Upper lobe of left lung (tissue), 6 donors: ENCODE measurements at regions not wholly inside any gene's neighbourhood (a gene's known extent, or its start where the extent isn't known, plus 50 kb on each side); places are given as distances from the start of the nearest gene placed in this dataset.
A peak's percentile ranks its signal among the peaks of the same experiment; 100 is the strongest.

Experiments
- ATAC-seq, 2 donors: fragments of 200-7000 bp; cut with Tn5 transposase; one replicate each; pipeline ENCODE4 v1.9.1; 2022; ENCODE audit warnings: mild to moderate bottlenecking in 2 of 2, moderate library complexity in 2 of 2; ENCODE audit not compliant: low FRiP score in 2 of 2
- DNase-seq, 2 donors: peaks; one replicate each; pipeline ENCODE4 v3.0.0-alpha.2; 2019 to 2020
- H3K27ac ChIP-seq, 4 donors: fragments of 200-600 bp; sonication (generic); one replicate each; pipeline ENCODE4 v1.5.1; 2016 to 2019
- H3K27me3 ChIP-seq, 4 donors: fragments of 200-600 bp; sonication (generic); one replicate each; pipeline ENCODE4 v1.5.1; 2017 to 2019
- H3K36me3 ChIP-seq, 4 donors: fragments of 200-600 bp; sonication (generic); one replicate each; pipeline ENCODE4 v1.5.1; 2016 to 2019
- H3K4me1 ChIP-seq, 4 donors: fragments of 200-600 bp; sonication (generic); one replicate each; pipeline ENCODE4 v1.5.1; 2018 to 2019
- H3K4me3 ChIP-seq, 4 donors: fragments of 200-600 bp; sonication (generic); one replicate each; pipeline ENCODE4 v1.5.1; 2017 to 2019; ENCODE audit warnings: mild to moderate bottlenecking in 2 of 4, moderate library complexity in 1 of 4
- H3K9me3 ChIP-seq, 4 donors: fragments of 200-600 bp; sonication (generic); one replicate each; pipeline ENCODE4 v1.5.1; 2018 to 2019
- EP300 ChIP-seq, 4 donors: sonication (generic); formaldehyde crosslinking; IDR thresholded peaks; one replicate each; pipeline ENCODE4 v1.5.1; 2017; ENCODE audit warnings: antibody characterized with exemption in 4 of 4, control low read depth in 2 of 4
- POLR2A ChIP-seq, 4 donors: fragments of 450-650 bp; IDR thresholded peaks; one replicate each; pipeline ENCODE4 v1.5.1; 2016 to 2017; ENCODE audit warnings: antibody characterized with exemption in 4 of 4, mild to moderate bottlenecking in 2 of 4
- POLR2AphosphoS5 ChIP-seq, 2 donors: sonication (generic); formaldehyde crosslinking; IDR thresholded peaks; one replicate each; pipeline ENCODE4 v1.5.1; 2017; ENCODE audit warnings: antibody characterized with exemption in 2 of 2
- WGBS, 2 donors: methylation state at CpG; one replicate each; pipeline ENCODE4 v1.1.5; 2017 to 2018; 5-methylcytosine and 5-hydroxymethylcytosine counted together
- TF ChIP-seq, protein P1 (sequence below), 6 experiments: fragments of 450-650 bp in 4 of 6; fragments of 200-600 bp in 2 of 6; sonication (generic) in 2 of 6; IDR thresholded peaks; one replicate each; pipeline ENCODE4 v1.5.1; 2016 to 2019; ENCODE audit warnings: antibody characterized with exemption in 6 of 6
- donor health status: DM: no; HTN: no; CAD: no; lungs with moderate emphysema.
- donor health status: DM: no; HTN: yes; CAD: no; lungs with severe emphysema.

DNA sequence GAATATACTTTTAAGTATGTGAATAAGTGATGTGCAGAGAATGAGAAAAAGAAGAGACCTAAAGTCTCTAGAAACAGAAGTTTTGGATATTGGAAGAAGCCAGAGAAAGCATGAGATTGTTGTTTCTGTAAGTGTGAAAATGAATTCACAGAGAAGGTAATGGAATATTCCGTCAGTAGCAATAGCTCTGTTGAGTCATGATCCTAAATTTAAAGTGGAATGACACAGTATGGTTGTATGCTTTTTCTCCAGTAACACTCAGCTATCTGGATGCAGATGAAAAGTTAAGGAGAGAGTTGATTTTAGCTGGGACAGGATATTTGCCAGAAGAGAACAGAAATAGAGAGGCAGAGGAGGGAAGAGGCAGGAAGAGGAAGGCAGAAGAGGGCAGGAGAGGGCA, 1166.3 kb downstream of the GALC start:
- H3K9me3 ChIP-seq: no peaks in the 10 kb centered on the region
- ATAC-seq (no peak), DNase-seq (no peak)
- H3K4me3 ChIP-seq: no peak overlapping the region
- no peak overlapping the region for H3K27ac ChIP-seq
- no peaks in the 10 kb centered on the region for H3K4me1 ChIP-seq
- no peaks in the 10 kb centered on the region for H3K36me3 ChIP-seq
- TF ChIP-seq POLR2AphosphoS5 (IDR thresholded peaks at IDR 0.05) (no peak), EP300 (IDR thresholded peaks at IDR 0.05) (no peak), POLR2A (IDR thresholded peaks at IDR 0.05) (no peak)
- TF ChIP-seq, protein P1, sequence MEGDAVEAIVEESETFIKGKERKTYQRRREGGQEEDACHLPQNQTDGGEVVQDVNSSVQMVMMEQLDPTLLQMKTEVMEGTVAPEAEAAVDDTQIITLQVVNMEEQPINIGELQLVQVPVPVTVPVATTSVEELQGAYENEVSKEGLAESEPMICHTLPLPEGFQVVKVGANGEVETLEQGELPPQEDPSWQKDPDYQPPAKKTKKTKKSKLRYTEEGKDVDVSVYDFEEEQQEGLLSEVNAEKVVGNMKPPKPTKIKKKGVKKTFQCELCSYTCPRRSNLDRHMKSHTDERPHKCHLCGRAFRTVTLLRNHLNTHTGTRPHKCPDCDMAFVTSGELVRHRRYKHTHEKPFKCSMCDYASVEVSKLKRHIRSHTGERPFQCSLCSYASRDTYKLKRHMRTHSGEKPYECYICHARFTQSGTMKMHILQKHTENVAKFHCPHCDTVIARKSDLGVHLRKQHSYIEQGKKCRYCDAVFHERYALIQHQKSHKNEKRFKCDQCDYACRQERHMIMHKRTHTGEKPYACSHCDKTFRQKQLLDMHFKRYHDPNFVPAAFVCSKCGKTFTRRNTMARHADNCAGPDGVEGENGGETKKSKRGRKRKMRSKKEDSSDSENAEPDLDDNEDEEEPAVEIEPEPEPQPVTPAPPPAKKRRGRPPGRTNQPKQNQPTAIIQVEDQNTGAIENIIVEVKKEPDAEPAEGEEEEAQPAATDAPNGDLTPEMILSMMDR (IDR thresholded peaks at IDR 0.05): no peak
- 43 to 52% methylated on average over 1 of the region's 1 CpG for WGBS, 2 donors
- H3K27me3 ChIP-seq: no peaks in the 10 kb centered on the region

DNA sequence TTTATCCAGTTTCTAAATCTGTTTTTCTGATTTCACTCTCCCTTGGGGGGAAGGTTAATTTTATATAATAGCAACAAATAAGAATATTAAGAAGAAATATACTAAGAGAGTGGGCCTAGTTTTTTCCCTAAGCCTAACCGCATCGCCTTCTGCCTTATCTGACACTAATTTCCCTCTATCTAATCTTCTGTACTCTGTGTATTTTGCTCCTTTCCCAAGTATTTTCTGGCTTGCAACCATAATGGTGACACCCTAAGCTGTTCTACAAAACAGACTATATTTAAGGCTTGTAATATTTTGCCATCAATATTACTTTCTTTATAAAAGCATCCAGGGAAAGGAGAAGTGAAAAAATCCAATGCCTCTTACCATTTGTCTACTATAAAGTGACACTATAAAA, 1168.8 kb downstream of the GALC start:
- Histone ChIP-seq H3K4me3 (no peak overlapping the region), H3K36me3 (no peaks in the 10 kb centered on the region), H3K27me3 (no peaks in the 10 kb centered on the region), H3K27ac (no peak overlapping the region), H3K9me3 (no peaks in the 10 kb centered on the region), H3K4me1 (no peaks in the 10 kb centered on the region)
- TF ChIP-seq EP300 (IDR thresholded peaks at IDR 0.05): no peak
- no peak for TF ChIP-seq POLR2A (IDR thresholded peaks at IDR 0.05)
- TF ChIP-seq POLR2AphosphoS5 (IDR thresholded peaks at IDR 0.05): no peak
- DNase-seq (no peak), ATAC-seq (no peak)
- WGBS, 2 donors: 80 to 82% methylated on average over 2 of the region's 2 CpGs

DNA sequence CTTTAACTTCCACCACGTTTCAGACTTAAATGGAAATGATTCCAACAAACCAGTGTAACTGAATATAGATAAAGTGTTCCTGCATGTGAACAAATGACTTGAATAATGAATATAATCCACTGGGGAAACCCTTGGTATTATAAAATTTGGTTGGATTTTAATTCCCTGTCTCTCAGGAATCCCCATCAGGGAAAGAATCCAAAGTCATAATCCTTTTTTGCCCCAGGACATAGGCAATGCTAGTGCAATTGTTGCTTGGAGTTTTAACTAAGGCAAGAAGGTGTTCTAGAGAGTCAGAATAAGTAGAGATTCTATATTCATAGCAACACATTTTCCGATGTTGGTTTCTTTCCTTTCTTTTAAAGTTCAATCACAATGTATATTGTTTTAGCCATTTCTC, 1169.4 kb downstream of the GALC start:
- TF ChIP-seq POLR2AphosphoS5 (IDR thresholded peaks at IDR 0.05) (no peak), EP300 (IDR thresholded peaks at IDR 0.05) (no peak), POLR2A (IDR thresholded peaks at IDR 0.05) (no peak)
- TF ChIP-seq, protein P1 (IDR thresholded peaks at IDR 0.05): no peak
- Histone ChIP-seq H3K27ac (no peak overlapping the region), H3K4me3 (no peak overlapping the region), H3K9me3 (no peaks in the 10 kb centered on the region), H3K4me1 (no peaks in the 10 kb centered on the region), H3K27me3 (no peaks in the 10 kb centered on the region), H3K36me3 (no peaks in the 10 kb centered on the region)
- no peak for ATAC-seq
- DNase-seq: no peak
- 63 to 69% methylated on average over 2 of the region's 2 CpGs for WGBS, 2 donors

DNA sequence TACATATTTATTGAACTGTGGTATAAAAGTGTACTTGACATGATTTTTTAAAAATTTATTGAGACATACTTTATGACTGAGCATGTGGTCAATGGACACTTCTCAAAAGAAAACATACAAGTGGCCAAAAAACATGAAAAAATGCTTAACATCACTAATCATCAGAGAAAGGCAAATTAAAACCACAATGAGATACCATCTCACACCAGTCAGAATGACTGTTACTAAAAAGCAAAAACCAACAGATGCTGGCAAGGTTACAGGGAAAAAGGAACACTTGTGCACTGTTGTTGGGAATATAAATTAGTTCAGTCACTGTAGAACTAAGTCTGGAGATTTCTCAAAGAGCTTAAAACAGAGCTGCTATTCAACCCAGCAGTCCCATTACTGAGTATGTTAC, 1177.6 kb downstream of the GALC start:
- Histone ChIP-seq H3K4me3 (no peak overlapping the region), H3K36me3 (no peaks in the 10 kb centered on the region), H3K27ac (no peak overlapping the region), H3K4me1 (no peaks in the 10 kb centered on the region), H3K27me3 (no peaks in the 10 kb centered on the region), H3K9me3 (no peaks in the 10 kb centered on the region)
- DNase-seq: no peak
- TF ChIP-seq POLR2A (IDR thresholded peaks at IDR 0.05) (no peak), POLR2AphosphoS5 (IDR thresholded peaks at IDR 0.05) (no peak), EP300 (IDR thresholded peaks at IDR 0.05) (no peak)
- TF ChIP-seq, protein P1 (IDR thresholded peaks at IDR 0.05): no peak
- no peak for ATAC-seq

DNA sequence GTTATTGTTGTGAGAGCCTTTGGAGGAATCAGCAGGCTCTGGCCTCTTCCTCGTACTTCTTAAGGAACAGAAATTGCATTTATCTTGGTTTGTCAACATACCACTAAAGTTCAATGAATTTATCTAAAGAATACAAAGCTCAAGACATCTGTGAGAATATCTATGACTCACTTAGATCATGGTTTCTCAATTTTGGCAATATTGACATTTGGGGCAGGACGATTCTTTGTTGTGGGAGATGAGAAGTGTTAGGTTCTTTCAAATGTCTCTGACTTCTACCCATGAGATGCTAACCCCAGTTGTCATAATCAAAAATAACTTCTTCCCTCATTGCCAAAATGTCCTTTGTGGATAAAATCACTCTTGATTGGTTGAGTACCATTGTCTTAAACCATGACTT, 1190.3 kb downstream of the GALC start:
- TF ChIP-seq POLR2A (IDR thresholded peaks at IDR 0.05) (no peak), EP300 (IDR thresholded peaks at IDR 0.05) (no peak), POLR2AphosphoS5 (IDR thresholded peaks at IDR 0.05) (no peak)
- Histone ChIP-seq H3K4me1 (no peaks in the 10 kb centered on the region), H3K27ac (no peak overlapping the region), H3K36me3 (no peaks in the 10 kb centered on the region), H3K27me3 (no peaks in the 10 kb centered on the region), H3K4me3 (no peak overlapping the region), H3K9me3 (no peaks in the 10 kb centered on the region)
- ATAC-seq: no peak
- DNase-seq: no peak
- 54 to 68% methylated on average over 2 of the region's 2 CpGs for WGBS, 2 donors

DNA sequence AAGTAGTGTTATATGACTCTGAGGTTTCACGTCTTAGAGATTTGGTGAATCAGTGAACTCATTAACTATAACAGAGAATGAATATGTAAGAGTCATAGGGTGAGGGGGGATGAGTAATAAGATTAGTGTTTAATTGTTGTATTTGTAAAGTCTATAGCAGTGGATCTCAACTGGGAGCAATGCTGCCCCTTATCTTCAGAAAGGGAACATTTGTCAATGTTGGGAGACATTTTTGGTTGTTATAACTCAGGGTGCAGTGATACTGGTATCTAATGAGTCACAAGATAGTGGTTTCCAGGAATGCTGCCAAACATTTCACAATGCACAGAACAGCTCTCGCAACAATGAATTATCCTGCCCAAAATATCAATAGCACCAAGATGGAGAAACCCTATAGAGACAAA, 1193.7 kb downstream of the GALC start:
- DNase-seq: no peak
- TF ChIP-seq, protein P1 (IDR thresholded peaks at IDR 0.05): no peak
- TF ChIP-seq POLR2AphosphoS5 (IDR thresholded peaks at IDR 0.05) (no peak), EP300 (IDR thresholded peaks at IDR 0.05) (no peak), POLR2A (IDR thresholded peaks at IDR 0.05) (no peak)
- ATAC-seq: peak in 1 of 2 donors; percentile 83
- no peak overlapping the region for H3K27ac ChIP-seq
- no peaks in the 10 kb centered on the region for H3K9me3 ChIP-seq
- H3K4me3 ChIP-seq: no peak overlapping the region
- 62 to 66% methylated on average over 2 of the region's 2 CpGs for WGBS, 2 donors
- no peaks in the 10 kb centered on the region for H3K4me1 ChIP-seq
- no peaks in the 10 kb centered on the region for H3K36me3 ChIP-seq
- H3K27me3 ChIP-seq: no peaks in the 10 kb centered on the region
